SU-DHL-6 (cell line): ENCODE measurements at regions not wholly inside any gene's neighbourhood (a gene's known extent, or its start where the extent isn't known, plus 50 kb on each side); places are given as distances from the start of the nearest gene placed in this dataset.

ENCODE experiments used
- H2AFZ ChIP-seq: fragments of 200-600 bp; sonication (generic); 2 replicates; pipeline ENCODE4 v1.6.1; 2014; ENCODE audit warnings: low read depth, mild to moderate bottlenecking, moderate library complexity, mixed read lengths, antibody characterized with exemption, low read length; ENCODE audit not compliant: severe bottlenecking
- H3F3A ChIP-seq: fragments of 200-600 bp; shearing (Covaris generic); 2 replicates; pipeline ENCODE4 v1.6.0; 2016; ENCODE audit warnings: antibody characterized with exemption, mild to moderate bottlenecking; ENCODE audit not compliant: insufficient read depth
- H3K27ac ChIP-seq: fragments of 200-600 bp; sonication (generic); 2 replicates; pipeline ENCODE4 v1.5.1; 2016; ENCODE audit warnings: low read depth, mild to moderate bottlenecking, low read length, moderate library complexity, mixed read lengths
- H3K27me3 ChIP-seq: fragments of 200-600 bp; sonication (generic), shearing (Covaris generic); 2 replicates; pipeline ENCODE4 v1.6.0; 2014; ENCODE audit warnings: mild to moderate bottlenecking, low read length
- H3K36me3 ChIP-seq: fragments of 200-600 bp; sonication (generic); 2 replicates; pipeline ENCODE4 v1.6.1; 2014; ENCODE audit warnings: mild to moderate bottlenecking, low read length, mixed read lengths
- H3K4me2 ChIP-seq: fragments of 300-600, 200-600 bp; shearing (Covaris generic), sonication (generic); 2 replicates; pipeline ENCODE4 v1.6.0; 2014; ENCODE audit warnings: low read length, low read depth, mild to moderate bottlenecking; ENCODE audit not compliant: poor library complexity, severe bottlenecking
- H3K4me3 ChIP-seq: fragments of 200-600 bp; sonication (generic); 2 replicates; pipeline ENCODE4 v1.5.1; 2014; ENCODE audit warnings: antibody characterized with exemption, low read length, mild to moderate bottlenecking, mixed read lengths; ENCODE audit not compliant: insufficient read depth, poor library complexity, severe bottlenecking
- H3K79me2 ChIP-seq: fragments of 200-600 bp; sonication (generic); 2 replicates; pipeline ENCODE4 v1.6.1; 2014; ENCODE audit warnings: mild to moderate bottlenecking, low read length, moderate library complexity; ENCODE audit not compliant: insufficient read depth
- H3K9ac ChIP-seq: fragments of 200-600 bp; sonication (generic); 2 replicates; pipeline ENCODE4 v1.7.0; 2014; ENCODE audit warnings: mild to moderate bottlenecking, low read length
- H3K9me2 ChIP-seq: fragments of 200-600 bp; sonication (generic); replicated peaks from 2 replicates; pipeline ENCODE4 v1.6.1; 2014; ENCODE audit warnings: low read length; ENCODE audit not compliant: insufficient read depth
- H3K9me3 ChIP-seq: fragments of 200-600 bp; sonication (generic); 2 replicates; pipeline ENCODE4 v1.6.1; 2014; ENCODE audit warnings: low read length, mixed read lengths; ENCODE audit not compliant: insufficient read depth
- H4K20me1 ChIP-seq: fragments of 200-600 bp; sonication (generic); 2 replicates; pipeline ENCODE4 v1.6.1; 2014; ENCODE audit warnings: low read depth, mild to moderate bottlenecking, antibody characterized with exemption, low read length, moderate library complexity, mixed read lengths
- CTCF ChIP-seq: fragments of 200-600 bp; sonication (generic); IDR thresholded peaks from one replicate; pipeline ENCODE4 v1.5.1; 2017; ENCODE audit warnings: antibody characterized with exemption, mild to moderate bottlenecking, low read length, moderate library complexity; ENCODE audit not compliant: insufficient read depth, poor library complexity, severe bottlenecking
- EZH2phosphoT487 ChIP-seq: fragments of 200-600 bp; sonication (generic), shearing (Covaris generic); conservative IDR thresholded peaks from 2 replicates; pipeline ENCODE4 v1.6.1; 2018; ENCODE audit warnings: mild to moderate bottlenecking, antibody characterized with exemption, low read length, moderate library complexity, mixed read lengths

- Histone ChIP-seq H3K27ac (no peak overlapping the region), H3K4me2 (no peak overlapping the region), H2AFZ (no peak overlapping the region), H3K9ac (no peak overlapping the region), H3K4me3 (no peak overlapping the region), H3K27me3 (no peaks in the 10 kb centered on the region), H3K36me3 (no peaks in the 10 kb centered on the region), H4K20me1 (no peaks in the 10 kb centered on the region), H3K9me3 (no peaks in the 10 kb centered on the region), H3F3A (no peaks in the 10 kb centered on the region), H3K79me2 (no peaks in the 10 kb centered on the region), H3K9me2 (no peaks in the 10 kb centered on the region)
- TF ChIP-seq CTCF: no peak
These were observed 1056.5 kb upstream of the EDIL3 start for GRCh38 chr5:85441156-85441555.

GRCh38 chr5:85441853-85442252, 1057.2 kb upstream of the EDIL3 start:
- TF ChIP-seq CTCF (no peak), EZH2phosphoT487 (no peak)
- H3K27me3 ChIP-seq: no peaks in the 10 kb centered on the region
- no peaks in the 10 kb centered on the region for H3K36me3 ChIP-seq
- H3K27ac ChIP-seq: no peak overlapping the region
- H4K20me1 ChIP-seq: no peaks in the 10 kb centered on the region
- H3F3A ChIP-seq: no peaks in the 10 kb centered on the region
- no peak overlapping the region for H3K4me2 ChIP-seq
- H3K9me3 ChIP-seq: no peaks in the 10 kb centered on the region
- H3K9me2 ChIP-seq: no peaks in the 10 kb centered on the region
- no peak overlapping the region for H2AFZ ChIP-seq
- H3K9ac ChIP-seq: no peak overlapping the region
- H3K4me3 ChIP-seq: no peak overlapping the region
- no peaks in the 10 kb centered on the region for H3K79me2 ChIP-seq

- Histone ChIP-seq H3K9me3 (no peaks in the 10 kb centered on the region), H3K4me3 (no peak overlapping the region), H3K27ac (no peak overlapping the region), H2AFZ (no peak overlapping the region), H3K9me2 (no peaks in the 10 kb centered on the region), H3K79me2 (no peaks in the 10 kb centered on the region), H3K9ac (no peak overlapping the region), H3F3A (no peaks in the 10 kb centered on the region), H3K4me2 (no peak overlapping the region), H3K36me3 (no peaks in the 10 kb centered on the region), H3K27me3 (no peaks in the 10 kb centered on the region), H4K20me1 (no peaks in the 10 kb centered on the region)
- TF ChIP-seq CTCF: no peak
- no peak for TF ChIP-seq EZH2phosphoT487
These were observed 1067.8 kb upstream of the EDIL3 start for GRCh38 chr5:85452322-85453025.
